ENCODE measurements at regions not wholly inside any gene's neighbourhood (a gene's known extent, or its start where the extent isn't known, plus 50 kb on each side); places are given as distances from the start of the nearest gene placed in this dataset.

DNA sequence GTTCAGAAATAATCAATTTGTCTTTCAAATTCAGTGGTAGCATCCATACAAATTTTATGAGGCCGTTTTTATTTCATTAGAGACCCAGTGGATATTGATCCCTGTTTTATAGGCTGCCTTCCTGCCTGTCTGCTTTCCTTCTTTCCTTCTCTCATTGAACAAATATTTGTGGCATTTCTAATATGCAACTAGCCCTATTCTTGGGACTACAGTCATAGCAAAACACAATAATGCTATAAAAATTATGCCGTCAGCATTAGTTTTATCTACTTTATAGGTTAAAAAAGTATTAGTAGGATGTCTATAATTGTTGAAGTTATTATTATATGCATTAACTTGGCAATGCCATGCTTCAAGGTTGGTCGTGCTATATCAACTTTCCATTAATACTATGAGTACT lies 2037.8 kb upstream of the LRRTM1 start:
- no peak for TF ChIP-seq CTCF (IDR thresholded peaks at IDR 0.05)
- TF ChIP-seq POLR2A (IDR thresholded peaks at IDR 0.05): no peak

Data from ovary (tissue), 3 donors.